ENCODE measurements at regions not wholly inside any gene's neighbourhood (a gene's known extent, or its start where the extent isn't known, plus 50 kb on each side); places are given as distances from the start of the nearest gene placed in this dataset.

- TF ChIP-seq CTCF (IDR thresholded peaks at IDR 0.05; ENCODE audit: low read depth, low read length): no peak
- no peak overlapping the region for H3K4me3 ChIP-seq (replicated peaks in 1 of 2; ENCODE audit: low read depth in 2 of 2, low read length in 2 of 2)
- no peak for DNase-seq (ENCODE audit: low read depth in 2 of 2)
Measured at GRCh38 chr5:20574576-20574975, 586.6 kb upstream of the CDH18 start.

GRCh38 chr5:20572614-20573013, 584.6 kb upstream of the CDH18 start:
- DNase-seq (ENCODE audit: low read depth in 2 of 2): peak; percentile 75 to 76
- no peak overlapping the region for H3K4me3 ChIP-seq (replicated peaks in 1 of 2; ENCODE audit: low read depth in 2 of 2, low read length in 2 of 2)
- peak; percentile 11 for TF ChIP-seq CTCF (IDR thresholded peaks at IDR 0.05; ENCODE audit: low read depth, low read length)

- no peak for DNase-seq (ENCODE audit: low read depth in 2 of 2)
- H3K4me3 ChIP-seq (replicated peaks in 1 of 2; ENCODE audit: low read depth in 2 of 2, low read length in 2 of 2): no peak overlapping the region
Measured at GRCh38 chr5:20570486-20570885, 582.5 kb upstream of the CDH18 start.

GRCh38 chr5:20562544-20562943, 574.5 kb upstream of the CDH18 start:
- no peak overlapping the region for H3K4me3 ChIP-seq (replicated peaks in 1 of 2; ENCODE audit: low read depth in 2 of 2, low read length in 2 of 2)
- no peak for TF ChIP-seq CTCF (IDR thresholded peaks at IDR 0.05; ENCODE audit: low read depth, low read length)
- DNase-seq (ENCODE audit: low read depth in 2 of 2): no peak

More at GRCh38 chr5:20570486-20570885, 582.5 kb upstream of the CDH18 start:
- no peak for TF ChIP-seq CTCF (IDR thresholded peaks at IDR 0.05; ENCODE audit: low read depth, low read length)

GRCh38 chr5:20559845-20560244, 571.8 kb upstream of the CDH18 start:
- no peak for DNase-seq (ENCODE audit: low read depth in 2 of 2)
- H3K4me3 ChIP-seq (replicated peaks in 1 of 2; ENCODE audit: low read depth in 2 of 2, low read length in 2 of 2): no peak overlapping the region
- no peak for TF ChIP-seq CTCF (IDR thresholded peaks at IDR 0.05; ENCODE audit: low read depth, low read length)

GRCh38 chr5:20556115-20556763, 568.2 kb upstream of the CDH18 start:
- H3K4me3 ChIP-seq (replicated peaks in 1 of 2; ENCODE audit: low read depth in 2 of 2, low read length in 2 of 2): no peak overlapping the region
- peak; percentile 42 to 44 for DNase-seq (ENCODE audit: low read depth in 2 of 2)
- TF ChIP-seq CTCF (IDR thresholded peaks at IDR 0.05; ENCODE audit: low read depth, low read length): no peak

GRCh38 chr5:20555034-20555433, 567.0 kb upstream of the CDH18 start:
- H3K4me3 ChIP-seq (replicated peaks in 1 of 2; ENCODE audit: low read depth in 2 of 2, low read length in 2 of 2): no peak overlapping the region
- TF ChIP-seq CTCF (IDR thresholded peaks at IDR 0.05; ENCODE audit: low read depth, low read length): no peak
- DNase-seq (ENCODE audit: low read depth in 2 of 2): peak in 1 of 2 donors; percentile 5
